Dermis blood vessel endothelial cell (primary cell): ENCODE measurements at regions not wholly inside any gene's neighbourhood (a gene's known extent, or its start where the extent isn't known, plus 50 kb on each side); places are given as distances from the start of the nearest gene placed in this dataset.
"Not testable (repeated sequence)": the region's sequence is repeated elsewhere in the genome, so short reads cannot be mapped to it uniquely, and the experiment has no call there.

Source experiments
- DNase-seq: peaks from one replicate; pipeline ENCODE4 v3.0.0; 2010

GRCh38 chr17:72562615-72563188, 441.9 kb downstream of the SOX9 start:
- DNase-seq: no peak

- DNase-seq: no peak
These were observed 443.1 kb downstream of the SOX9 start for GRCh38 chr17:72563952-72564351.

- no peak for DNase-seq
These were observed 444.2 kb downstream of the SOX9 start for GRCh38 chr17:72565006-72565405.

- no peak for DNase-seq
These were observed 444.9 kb downstream of the SOX9 start for GRCh38 chr17:72565758-72566157.

- no peak for DNase-seq
These were observed 446.1 kb downstream of the SOX9 start for GRCh38 chr17:72566671-72567484.

GRCh38 chr17:72567774-72568173, 447.0 kb downstream of the SOX9 start:
- no peak for DNase-seq

- no peak for DNase-seq
These were observed 448.5 kb downstream of the SOX9 start for GRCh38 chr17:72569148-72569946.

- DNase-seq: no peak
These were observed 451.1 kb downstream of the SOX9 start for GRCh38 chr17:72571813-72572396.

- DNase-seq: no peak
These were observed 452.0 kb downstream of the SOX9 start for GRCh38 chr17:72572604-72573491.

GRCh38 chr17:72573492-72573801, 452.6 kb downstream of the SOX9 start:
- DNase-seq: not testable (repeated sequence)

- no peak for DNase-seq
These were observed 454.1 kb downstream of the SOX9 start for GRCh38 chr17:72574675-72575510.

GRCh38 chr17:72575542-72576233, 454.9 kb downstream of the SOX9 start:
- no peak for DNase-seq

- no peak for DNase-seq
These were observed 455.5 kb downstream of the SOX9 start for GRCh38 chr17:72576289-72576759.

GRCh38 chr17:72578817-72579470, 458.1 kb downstream of the SOX9 start:
- no peak for DNase-seq

GRCh38 chr17:72579990-72580320, 459.1 kb downstream of the SOX9 start:
- DNase-seq: no peak

GRCh38 chr17:72580321-72581127, 459.7 kb downstream of the SOX9 start:
- no peak for DNase-seq

- no peak for DNase-seq
These were observed 466.3 kb downstream of the SOX9 start for GRCh38 chr17:72587156-72587555.

- DNase-seq: no peak
These were observed 467.1 kb downstream of the SOX9 start for GRCh38 chr17:72587773-72588511.

GRCh38 chr17:72588561-72588960, 467.7 kb downstream of the SOX9 start:
- DNase-seq: no peak
